Mucosa of descending colon (tissue), 3 donors: ENCODE measurements at regions not wholly inside any gene's neighbourhood (a gene's known extent, or its start where the extent isn't known, plus 50 kb on each side); places are given as distances from the start of the nearest gene placed in this dataset.

Source experiments
- ATAC-seq: fragments of 200-7000 bp; cut with Tn5 transposase; one replicate; pipeline ENCODE4 v1.9.1; 2020; ENCODE audit warnings: mild to moderate bottlenecking, moderate library complexity
- DNase-seq, 3 donors: peaks; one replicate each; pipeline ENCODE4 v3.0.0-alpha.2; 2020
- H3K36me3 ChIP-seq: fragments of 200-600 bp; one replicate; pipeline ENCODE4 v1.8.0; 2021; ENCODE audit warnings: low read depth, mild to moderate bottlenecking
- H3K4me1 ChIP-seq: fragments of 200-600 bp; one replicate; pipeline ENCODE4 v1.8.0; 2021; ENCODE audit warnings: low read depth, mild to moderate bottlenecking
- H3K4me3 ChIP-seq: fragments of 200-600 bp; one replicate; pipeline ENCODE4 v1.8.0; 2021; ENCODE audit warnings: mild to moderate bottlenecking
- H3K9me3 ChIP-seq: fragments of 200-600 bp; one replicate; pipeline ENCODE4 v1.8.0; 2021; ENCODE audit warnings: mild to moderate bottlenecking
- intact Hi-C, 2 donors: fragments of 100-400 bp; cut with DNase I in 1 of 2; cut with micrococcal nuclease in 1 of 2; formaldehyde crosslinking; loops; one replicate each; pipeline versions ENCODE4 v1.11.0 to v1.11.1; 2022; cut with DNase I, micrococcal nuclease
- TF ChIP-seq, protein P1 (sequence below): fragments of 200-600 bp; IDR thresholded peaks from one replicate; pipeline ENCODE4 v1.8.0; 2022; ENCODE audit warnings: antibody characterized with exemption, mild to moderate bottlenecking
- donor health status: DM: no; HTN: no; CAD: no; lungs with moderate emphysema.
- donor health status: DM: no; HTN: no; CAD: no.
- donor health status: DM: no; HTN: yes; CAD: no.

DNA sequence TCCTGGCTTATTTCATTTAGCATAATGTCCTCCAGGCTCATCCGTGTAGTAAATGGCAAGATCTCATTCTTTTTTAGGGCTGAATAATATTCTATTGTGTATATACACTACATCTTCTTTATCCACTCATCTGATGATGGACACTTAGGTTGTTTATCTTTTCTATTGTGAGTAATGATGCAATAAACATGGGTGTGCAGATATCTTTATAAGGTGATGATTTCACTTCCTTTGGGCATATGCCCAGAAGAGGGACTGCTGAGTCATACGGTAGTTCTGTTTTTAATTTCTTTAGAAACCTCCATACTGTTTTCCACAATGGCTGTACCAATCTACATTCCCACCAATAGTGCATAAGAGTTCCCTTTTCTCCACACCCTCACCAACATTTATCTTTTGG lies 317.6 kb upstream of the CNKSR2 start:
- DNase-seq (no peak), ATAC-seq (no peak)
- intact Hi-C loops = no loop called here
- no peaks in the 10 kb centered on the region for H3K36me3 ChIP-seq
- H3K4me3 ChIP-seq = no peak overlapping the region
- no peaks in the 10 kb centered on the region for H3K4me1 ChIP-seq
- TF ChIP-seq, protein P1, sequence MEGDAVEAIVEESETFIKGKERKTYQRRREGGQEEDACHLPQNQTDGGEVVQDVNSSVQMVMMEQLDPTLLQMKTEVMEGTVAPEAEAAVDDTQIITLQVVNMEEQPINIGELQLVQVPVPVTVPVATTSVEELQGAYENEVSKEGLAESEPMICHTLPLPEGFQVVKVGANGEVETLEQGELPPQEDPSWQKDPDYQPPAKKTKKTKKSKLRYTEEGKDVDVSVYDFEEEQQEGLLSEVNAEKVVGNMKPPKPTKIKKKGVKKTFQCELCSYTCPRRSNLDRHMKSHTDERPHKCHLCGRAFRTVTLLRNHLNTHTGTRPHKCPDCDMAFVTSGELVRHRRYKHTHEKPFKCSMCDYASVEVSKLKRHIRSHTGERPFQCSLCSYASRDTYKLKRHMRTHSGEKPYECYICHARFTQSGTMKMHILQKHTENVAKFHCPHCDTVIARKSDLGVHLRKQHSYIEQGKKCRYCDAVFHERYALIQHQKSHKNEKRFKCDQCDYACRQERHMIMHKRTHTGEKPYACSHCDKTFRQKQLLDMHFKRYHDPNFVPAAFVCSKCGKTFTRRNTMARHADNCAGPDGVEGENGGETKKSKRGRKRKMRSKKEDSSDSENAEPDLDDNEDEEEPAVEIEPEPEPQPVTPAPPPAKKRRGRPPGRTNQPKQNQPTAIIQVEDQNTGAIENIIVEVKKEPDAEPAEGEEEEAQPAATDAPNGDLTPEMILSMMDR = no peak
- H3K9me3 ChIP-seq = no peaks in the 10 kb centered on the region

DNA sequence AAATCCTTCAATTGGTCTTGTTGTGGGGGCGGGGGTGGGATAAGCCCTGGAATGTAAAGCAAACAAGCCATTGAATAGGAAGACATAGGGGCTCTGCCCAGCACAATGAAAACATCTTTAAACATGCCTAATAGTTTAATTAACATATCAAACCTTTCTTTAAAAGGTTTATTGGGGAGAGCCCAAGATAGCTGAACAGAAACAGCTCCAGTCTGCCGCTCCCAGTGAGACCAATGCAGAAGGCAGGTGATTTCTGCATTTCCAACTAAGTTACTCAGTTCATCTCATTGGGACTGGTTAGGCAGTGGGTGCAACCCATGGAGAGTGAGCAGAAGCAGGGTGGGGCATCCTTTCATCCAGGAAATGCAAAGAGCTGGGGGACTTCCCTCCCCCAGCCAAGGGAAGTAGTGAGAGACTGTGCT lies 327.2 kb upstream of the CNKSR2 start:
- no peak for ATAC-seq
- no peaks in the 10 kb centered on the region for H3K4me1 ChIP-seq
- no peak overlapping the region for H3K4me3 ChIP-seq
- intact Hi-C loops = no loop called here
- TF ChIP-seq, protein P1 = no peak
- DNase-seq = no peak
- H3K36me3 ChIP-seq = no peaks in the 10 kb centered on the region
- H3K9me3 ChIP-seq = no peaks in the 10 kb centered on the region

DNA sequence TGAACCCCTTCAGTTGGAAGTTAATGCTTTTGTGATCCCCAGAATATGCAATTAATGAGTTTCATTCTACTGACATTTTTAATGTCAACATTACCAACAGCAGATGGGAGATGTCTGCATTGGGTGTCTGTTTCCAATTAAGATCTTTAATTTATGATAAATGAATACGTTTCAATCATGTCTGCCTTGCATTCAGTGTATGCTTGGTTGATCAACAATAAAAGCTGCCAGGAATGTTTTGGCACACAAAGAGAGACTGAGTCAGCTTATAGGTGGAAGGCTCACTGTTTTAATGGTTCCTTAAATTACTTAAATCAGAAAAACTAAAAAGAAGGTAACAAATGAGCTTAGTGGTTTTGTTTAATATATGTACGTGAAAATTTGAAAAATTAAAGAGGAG lies 359.9 kb upstream of the CNKSR2 start:
- H3K4me1 ChIP-seq = no peaks in the 10 kb centered on the region
- TF ChIP-seq, protein P1 = no peak
- no peak overlapping the region for H3K4me3 ChIP-seq
- intact Hi-C loops = no loop called here
- no peak for DNase-seq
- H3K36me3 ChIP-seq = no peaks in the 10 kb centered on the region
- no peaks in the 10 kb centered on the region for H3K9me3 ChIP-seq
- ATAC-seq = no peak

DNA sequence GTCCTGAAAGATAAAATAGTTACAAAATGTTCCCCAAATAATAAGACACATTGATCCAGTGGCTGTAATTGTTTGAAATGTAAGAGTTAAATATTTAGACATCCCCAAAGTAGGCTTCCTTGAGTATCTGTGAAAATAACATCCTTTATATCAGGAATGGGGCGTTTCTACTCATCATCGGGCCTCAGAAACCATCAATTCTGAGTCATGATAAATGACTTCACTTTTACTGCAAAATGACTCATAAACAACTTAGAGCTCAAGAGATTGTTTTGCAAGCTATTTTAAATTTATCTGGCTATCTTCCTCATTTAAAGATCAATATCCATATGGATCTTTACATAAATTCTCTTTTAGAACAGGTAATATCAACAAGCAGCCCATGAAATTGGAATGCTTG lies 369.4 kb upstream of the CNKSR2 start:
- Histone ChIP-seq H3K4me1 (no peaks in the 10 kb centered on the region), H3K36me3 (no peaks in the 10 kb centered on the region), H3K4me3 (no peak overlapping the region), H3K9me3 (no peaks in the 10 kb centered on the region)
- intact Hi-C loops = no loop called here
- TF ChIP-seq, protein P1 = no peak
- DNase-seq = no peak
- ATAC-seq = no peak

DNA sequence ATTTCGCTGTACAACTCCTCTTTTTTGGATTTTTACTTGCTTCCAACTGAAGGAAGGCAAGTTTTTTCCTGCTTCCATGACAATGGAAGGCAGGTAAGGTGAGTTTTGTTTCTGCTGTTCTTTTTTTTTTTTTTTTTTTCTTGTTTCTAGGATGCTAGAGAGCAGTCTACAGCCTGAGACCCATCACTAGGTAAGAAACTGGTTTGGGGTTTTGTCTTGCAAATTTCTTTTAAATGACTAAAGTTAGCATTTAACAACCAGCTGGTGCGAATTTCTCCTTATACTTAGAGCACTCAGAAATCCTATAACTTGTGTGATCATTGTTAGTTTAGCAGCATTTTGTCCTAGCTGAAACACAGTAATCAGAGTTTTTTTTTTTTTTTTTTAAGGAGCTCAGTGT lies 378.4 kb upstream of the CNKSR2 start:
- TF ChIP-seq, protein P1 = no peak

DNA sequence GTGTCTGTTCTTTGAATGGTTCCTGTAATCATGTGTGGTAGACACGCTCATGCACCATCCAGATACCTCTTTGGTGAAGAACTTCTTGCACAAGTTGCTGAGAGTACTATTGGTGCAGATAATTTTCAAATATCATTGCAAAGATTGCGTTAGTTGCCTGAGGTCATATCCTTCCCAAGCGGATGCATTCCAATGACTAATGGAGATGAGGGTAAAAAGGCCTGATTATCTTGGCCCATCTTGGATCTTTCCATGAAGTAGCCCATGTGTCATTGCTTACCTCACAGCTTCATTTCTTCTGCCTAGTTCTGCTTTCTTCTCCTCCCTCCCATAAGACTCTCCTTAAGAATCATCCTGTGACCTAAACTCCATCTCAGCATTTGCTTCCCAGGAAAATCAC lies 384.9 kb upstream of the CNKSR2 start:
- Histone ChIP-seq H3K9me3 (no peaks in the 10 kb centered on the region), H3K4me1 (no peaks in the 10 kb centered on the region), H3K36me3 (no peaks in the 10 kb centered on the region), H3K4me3 (no peak overlapping the region)
- no peak for DNase-seq
- intact Hi-C loops = no loop called here
- TF ChIP-seq, protein P1 = no peak
- no peak for ATAC-seq

More for the DNA sequence above, 378.4 kb upstream of the CNKSR2 start:
- ATAC-seq = no peak
- intact Hi-C loops = no loop called here
- H3K36me3 ChIP-seq = no peaks in the 10 kb centered on the region
- no peak for DNase-seq
- no peaks in the 10 kb centered on the region for H3K9me3 ChIP-seq
- H3K4me1 ChIP-seq = no peaks in the 10 kb centered on the region
- no peak overlapping the region for H3K4me3 ChIP-seq
